Aorta (tissue), 5 donors: ENCODE measurements at regions not wholly inside any gene's neighbourhood (a gene's known extent, or its start where the extent isn't known, plus 50 kb on each side); places are given as distances from the start of the nearest gene placed in this dataset.

Source experiments
- ATAC-seq: fragments of 200-7000 bp; cut with Tn5 transposase; one replicate; pipeline ENCODE4 v1.9.1; 2022; ENCODE audit warnings: moderate library complexity; ENCODE audit not compliant: low FRiP score
- DNase-seq, 2 donors: peaks; one replicate each; pipeline ENCODE4 v3.0.0-alpha.2; 2020
- H3K27ac ChIP-seq, 2 donors: one replicate each; pipeline ENCODE4 v1.5.1; 2013; ENCODE audit warnings: low read length in 2 of 2, mild to moderate bottlenecking in 2 of 2, moderate library complexity in 2 of 2, control low read depth in 1 of 2, inconsistent platforms in 1 of 2, low read depth in 1 of 2
- H3K27me3 ChIP-seq, 2 donors: one replicate each; pipeline ENCODE4 v1.6.1; 2013; ENCODE audit warnings: control low read depth in 1 of 2, low read length in 1 of 2, mild to moderate bottlenecking in 1 of 2, moderate library complexity in 1 of 2; ENCODE audit not compliant: insufficient read depth in 2 of 2, control insufficient read depth in 1 of 2
- H3K36me3 ChIP-seq, 2 donors: one replicate each; pipeline ENCODE4 v1.6.1; 2013; ENCODE audit warnings: control low read depth in 1 of 2, low read length in 1 of 2, mild to moderate bottlenecking in 1 of 2; ENCODE audit not compliant: insufficient read depth in 2 of 2, control insufficient read depth in 1 of 2
- H3K4me1 ChIP-seq, 2 donors: one replicate each; pipeline ENCODE4 v1.6.1; 2013; ENCODE audit warnings: low read length in 2 of 2, control low read depth in 1 of 2, mild to moderate bottlenecking in 1 of 2, moderate library complexity in 1 of 2; ENCODE audit not compliant: insufficient read depth in 2 of 2, control insufficient read depth in 1 of 2
- H3K4me3 ChIP-seq, 2 donors: one replicate each; pipeline ENCODE4 v1.5.1; 2013; ENCODE audit warnings: low read length in 2 of 2, control low read depth in 1 of 2, mild to moderate bottlenecking in 1 of 2
- H3K9me3 ChIP-seq: one replicate; pipeline ENCODE4 v1.6.1; 2013; ENCODE audit warnings: mild to moderate bottlenecking, low read length; ENCODE audit not compliant: control insufficient read depth
- WGBS, 2 donors: extraction: QIAGEN DNeasy Blood & Tissue Kit; methylation state at CpG; one replicate each; pipeline ENCODE4 v1.1.7; 2013; 5-methylcytosine and 5-hydroxymethylcytosine counted together
- intact Hi-C, 2 donors: fragments of 100-400 bp; cut with DNase I; formaldehyde crosslinking; loops; one replicate each; pipeline versions ENCODE4 v1.14.2 to v1.15.0; 2022
- donor health status: healthy with polysubstance abuse.
- donor health status: Bipolar disorder and iron deficiency.
- donor health status: DM: no; HTN: no; CAD: no.
- donor health status: DM: no; HTN: no; CAD: no.
- donor health status: DM: yes; HTN: yes; CAD: no.

DNA sequence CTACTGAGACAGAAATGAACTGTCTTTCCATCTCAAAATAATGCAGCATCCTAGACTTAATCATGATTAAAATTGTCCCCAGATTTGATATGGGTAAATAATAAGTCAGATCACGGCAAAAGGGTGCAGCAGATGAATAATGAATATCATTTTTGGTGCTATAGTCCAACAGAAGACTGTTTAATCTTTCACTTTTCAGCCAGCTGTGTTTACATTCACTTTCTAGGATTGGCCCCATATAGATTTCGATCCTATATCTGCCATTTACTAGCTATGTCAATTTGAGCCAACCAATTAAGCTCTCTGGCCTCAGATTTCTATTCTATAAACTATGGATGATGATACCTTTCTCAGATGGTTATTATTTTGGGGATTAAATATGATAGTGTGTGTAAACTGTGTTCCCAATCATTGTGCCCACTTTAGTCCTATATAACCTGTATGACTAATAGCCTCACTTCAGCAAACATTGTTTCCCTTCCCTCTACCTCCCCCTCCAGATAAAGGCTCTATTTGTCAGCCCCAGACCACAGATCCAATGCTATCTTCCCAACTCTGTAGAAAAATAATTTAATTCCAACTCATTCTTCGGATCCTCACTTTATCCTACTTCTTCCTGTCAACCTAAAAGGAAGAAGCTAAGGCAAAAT is 53.6 kb upstream of the NT5E start:
- no peak overlapping the region for H3K27ac ChIP-seq
- WGBS, 2 donors = 89 to 91% methylated on average over 3 of the region's 3 CpGs
- ATAC-seq (no peak), DNase-seq (no peak)
- H3K36me3 ChIP-seq = peaks cover 0 to 2% of the 10 kb centered on the region in 2 donors
- intact Hi-C loops = no loop called here
- peaks cover 0 to 3% of the 10 kb centered on the region in 2 donors for H3K4me1 ChIP-seq
- no peaks in the 10 kb centered on the region for H3K9me3 ChIP-seq
- H3K4me3 ChIP-seq = no peak overlapping the region
- H3K27me3 ChIP-seq = no peaks in the 10 kb centered on the region

DNA sequence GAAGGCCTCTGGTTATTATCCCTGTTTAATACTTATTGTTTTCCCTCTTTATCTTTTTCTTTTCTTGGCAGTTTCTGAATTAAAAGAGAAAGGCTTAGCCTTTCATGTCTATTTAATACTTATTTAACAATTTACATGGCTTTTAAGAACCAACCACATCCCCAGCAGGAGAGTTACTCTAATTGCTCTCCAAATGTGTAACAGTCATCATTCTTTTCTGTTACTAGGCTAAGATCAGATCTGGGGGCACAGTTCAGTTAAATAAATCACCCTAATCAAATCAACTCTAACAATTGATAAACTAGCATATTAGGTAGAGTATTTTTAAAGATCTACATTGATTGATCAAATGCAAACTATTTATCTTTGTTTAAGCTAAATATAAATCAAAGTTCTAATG is 54.1 kb upstream of the NT5E start:
- H3K4me1 ChIP-seq = no peaks in the 10 kb centered on the region
- intact Hi-C loops = no loop called here
- H3K27ac ChIP-seq = no peak overlapping the region
- no peaks in the 10 kb centered on the region for H3K27me3 ChIP-seq
- peaks cover 0 to 2% of the 10 kb centered on the region in 2 donors for H3K36me3 ChIP-seq
- H3K9me3 ChIP-seq = no peaks in the 10 kb centered on the region
- DNase-seq (no peak), ATAC-seq (no peak)
- no peak overlapping the region for H3K4me3 ChIP-seq

DNA sequence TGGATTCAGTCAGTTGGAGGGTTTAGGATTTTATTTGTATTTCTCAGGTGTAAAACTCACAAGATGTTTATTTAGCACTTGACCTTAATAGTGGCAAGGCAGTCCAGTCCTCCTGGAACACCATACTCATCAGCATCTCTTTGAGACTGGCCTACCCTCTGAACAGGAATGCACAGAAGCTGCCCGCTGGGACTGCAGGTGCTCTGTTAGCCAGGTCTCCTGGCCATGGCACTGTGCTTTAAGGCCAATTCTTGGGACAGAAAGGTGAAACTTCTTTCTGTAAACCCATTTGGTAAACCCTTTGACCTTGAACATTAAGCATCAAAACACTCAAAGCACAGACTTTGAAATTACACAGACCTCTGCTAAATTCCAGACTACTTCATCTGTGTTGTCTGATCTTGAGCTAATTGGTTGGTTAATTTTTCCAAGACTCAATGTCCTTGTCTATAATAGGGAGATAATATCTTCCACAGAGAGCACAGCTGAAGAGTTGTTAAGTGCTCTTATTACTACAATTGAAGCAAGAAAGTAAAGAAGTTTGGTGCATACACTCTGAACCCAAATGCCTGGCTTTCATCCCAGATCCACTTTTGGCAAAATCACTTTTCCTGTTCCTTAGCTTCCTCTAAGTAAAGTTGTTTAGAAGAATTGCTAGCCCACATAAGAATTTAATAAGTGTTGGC is 54.9 kb upstream of the NT5E start:
- H3K9me3 ChIP-seq = no peaks in the 10 kb centered on the region
- 97 to 100% methylated on average over 1 of the region's 1 CpG for WGBS, 2 donors
- H3K4me1 ChIP-seq = no peaks in the 10 kb centered on the region
- H3K27ac ChIP-seq = peak overlapping the region in 1 of 2 donors; percentile 48
- no peak for DNase-seq
- peaks cover 0 to 2% of the 10 kb centered on the region in 2 donors for H3K36me3 ChIP-seq
- H3K27me3 ChIP-seq = no peaks in the 10 kb centered on the region
- ATAC-seq = no peak
- intact Hi-C loops = no loop called here
- no peak overlapping the region for H3K4me3 ChIP-seq

DNA sequence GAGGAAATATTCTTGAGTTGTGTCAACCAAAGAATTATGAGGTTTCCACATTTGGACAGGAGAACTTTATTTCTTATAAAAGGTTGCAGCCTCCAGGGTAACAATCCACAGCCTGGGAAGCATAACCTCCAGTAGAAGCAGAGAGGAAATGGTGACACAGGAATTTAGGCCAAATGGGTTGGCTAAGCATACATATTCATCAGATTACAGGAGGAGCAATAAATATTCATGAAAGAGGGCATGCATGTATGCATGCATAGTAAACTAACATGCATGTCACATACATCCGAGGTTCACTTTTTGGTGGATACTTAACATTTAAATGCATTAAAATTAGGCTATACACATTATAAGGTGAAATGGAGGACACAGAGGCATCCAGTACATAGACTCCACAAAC is 55.7 kb upstream of the NT5E start:
- Histone ChIP-seq H3K4me1 (no peaks in the 10 kb centered on the region), H3K27me3 (no peaks in the 10 kb centered on the region), H3K36me3 (no peaks in the 10 kb centered on the region), H3K9me3 (no peaks in the 10 kb centered on the region), H3K27ac (no peak overlapping the region), H3K4me3 (no peak overlapping the region)
- no peak for DNase-seq
- no peak for ATAC-seq
- intact Hi-C loops = no loop called here
- 96% methylated on average over 1 of the region's 1 CpG for WGBS, 2 donors

DNA sequence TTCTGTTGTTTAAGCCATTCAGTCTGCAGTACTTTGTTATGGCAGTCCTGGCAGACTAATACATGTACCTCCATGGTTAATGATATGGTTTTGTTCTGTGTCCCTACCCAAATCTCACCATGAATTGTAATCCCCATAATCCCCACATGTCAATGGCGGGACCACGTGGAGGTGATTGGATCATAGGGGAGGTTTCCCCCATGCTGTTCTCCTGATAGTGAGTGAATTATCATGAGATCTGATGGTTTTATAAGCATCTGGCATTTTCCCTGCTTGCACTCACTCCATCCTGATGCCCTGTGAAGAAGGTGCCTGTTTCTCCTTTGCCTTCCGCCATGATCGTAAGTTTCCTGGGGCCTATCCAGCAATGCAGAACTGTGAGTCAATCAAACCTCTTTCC is 57.5 kb upstream of the NT5E start:
- Histone ChIP-seq H3K36me3 (no peaks in the 10 kb centered on the region), H3K4me1 (no peaks in the 10 kb centered on the region), H3K27ac (no peak overlapping the region), H3K4me3 (no peak overlapping the region), H3K9me3 (no peaks in the 10 kb centered on the region), H3K27me3 (no peaks in the 10 kb centered on the region)
- ATAC-seq (no peak), DNase-seq (no peak)
- intact Hi-C loops = no loop called here
- 84 to 96% methylated on average over 4 of the region's 4 CpGs for WGBS, 2 donors

DNA sequence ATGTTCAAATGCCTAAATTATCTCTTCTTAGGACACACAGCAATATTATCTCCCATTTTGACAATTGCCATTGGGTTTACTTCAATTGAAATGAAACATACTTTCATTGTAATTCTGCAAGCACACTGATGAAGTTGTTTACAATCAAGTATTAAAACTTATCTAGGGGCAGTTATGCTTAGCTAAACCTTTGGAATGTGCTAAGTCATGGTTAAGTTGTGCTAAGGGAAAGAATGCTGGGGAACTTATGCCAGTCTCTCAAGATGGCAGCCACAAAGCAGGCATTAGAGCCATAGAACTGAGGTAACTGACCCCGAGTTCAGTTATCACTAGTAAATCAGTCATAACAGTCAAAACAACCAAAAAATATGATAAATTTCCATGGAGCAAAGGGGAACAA is 59.1 kb upstream of the NT5E start:
- H3K27ac ChIP-seq = no peak overlapping the region
- no peaks in the 10 kb centered on the region for H3K36me3 ChIP-seq
- no peaks in the 10 kb centered on the region for H3K4me1 ChIP-seq
- no peaks in the 10 kb centered on the region for H3K27me3 ChIP-seq
- no peak overlapping the region for H3K4me3 ChIP-seq
- ATAC-seq (no peak), DNase-seq (no peak)
- H3K9me3 ChIP-seq = no peaks in the 10 kb centered on the region
- WGBS, 2 donors = 70 to 71% methylated on average over 1 of the region's 1 CpG
- intact Hi-C loops = no loop called here

DNA sequence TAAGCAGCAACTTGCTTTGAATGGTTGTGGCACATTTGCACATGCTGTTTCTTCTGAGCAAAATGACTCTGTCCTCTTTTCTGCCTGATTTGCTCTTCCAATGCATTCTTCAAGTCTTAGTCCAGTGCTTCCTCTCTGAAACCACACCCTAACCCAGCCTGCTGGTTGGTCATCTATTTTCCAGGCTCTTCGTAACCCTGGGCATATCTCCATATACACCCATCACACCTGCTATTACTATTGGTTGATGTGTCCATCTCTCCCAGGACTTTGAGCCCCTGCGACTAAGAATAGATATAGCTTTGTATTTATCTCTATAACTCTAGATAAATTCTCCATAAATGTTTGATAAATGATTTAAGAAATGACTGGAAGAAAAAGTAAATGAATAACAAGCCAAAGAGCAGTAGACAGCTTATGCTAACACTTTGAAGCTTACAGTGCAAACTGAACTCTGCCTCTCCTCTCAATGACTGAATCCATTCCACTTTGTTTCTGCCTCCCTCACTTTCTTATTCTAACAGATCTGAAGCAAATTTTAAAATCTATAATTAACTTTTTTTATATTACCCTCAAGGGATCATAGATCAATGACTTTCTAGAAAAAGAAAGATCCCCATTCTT is 59.7 kb upstream of the NT5E start:
- DNase-seq = no peak
- H3K4me3 ChIP-seq = no peak overlapping the region
- H3K9me3 ChIP-seq = no peaks in the 10 kb centered on the region
- H3K27ac ChIP-seq = no peak overlapping the region
- intact Hi-C loops = no loop called here
- no peaks in the 10 kb centered on the region for H3K36me3 ChIP-seq
- no peaks in the 10 kb centered on the region for H3K27me3 ChIP-seq
- H3K4me1 ChIP-seq = no peaks in the 10 kb centered on the region
- ATAC-seq = no peak
- WGBS, 2 donors = 76 to 84% methylated on average over 2 of the region's 2 CpGs

DNA sequence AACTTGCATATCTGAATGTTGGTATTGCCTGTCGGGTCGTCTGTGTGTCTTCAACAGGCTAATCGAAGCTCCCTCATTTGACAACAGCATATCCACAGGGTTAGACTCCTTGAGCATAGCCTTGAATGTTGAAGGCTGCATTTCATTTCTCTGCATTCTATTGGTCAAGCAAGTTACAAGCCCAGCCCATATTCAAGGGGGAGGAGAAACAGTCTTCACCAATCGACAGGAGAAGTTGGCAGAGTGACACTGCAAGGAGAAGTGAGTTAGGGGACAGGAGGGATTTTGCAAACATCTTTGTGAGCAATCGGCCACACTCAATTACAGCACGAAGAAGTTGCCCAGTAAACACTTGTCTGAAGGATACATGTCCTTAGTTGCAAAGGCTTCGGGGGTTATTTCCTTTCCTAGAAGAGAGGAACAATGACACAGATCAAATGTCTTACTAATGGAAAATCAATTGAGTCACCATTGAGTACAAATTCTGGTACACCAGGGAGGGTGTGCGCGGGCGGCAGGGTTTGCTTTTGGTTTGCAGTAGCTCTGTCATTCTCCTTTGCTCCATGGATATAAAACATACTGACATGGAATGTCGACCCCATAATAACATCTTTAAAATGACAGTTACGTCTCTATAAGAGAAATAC is 60.6 kb upstream of the NT5E start:
- Histone ChIP-seq H3K36me3 (no peaks in the 10 kb centered on the region), H3K27me3 (no peaks in the 10 kb centered on the region), H3K27ac (no peak overlapping the region), H3K9me3 (no peaks in the 10 kb centered on the region), H3K4me3 (no peak overlapping the region), H3K4me1 (no peaks in the 10 kb centered on the region)
- 86 to 89% methylated on average over 12 of the region's 12 CpGs for WGBS, 2 donors
- intact Hi-C loops = no loop called here
- DNase-seq (no peak), ATAC-seq (no peak)
